ENCODE measurements at regions not wholly inside any gene's neighbourhood (a gene's known extent, or its start where the extent isn't known, plus 50 kb on each side); places are given as distances from the start of the nearest gene placed in this dataset.
"Not testable (repeated sequence)": the region's sequence is repeated elsewhere in the genome, so short reads cannot be mapped to it uniquely, and the experiment has no call there.

- no peak for DNase-seq
Measured at GRCh38 chr1:29427614-29428279, 191.4 kb downstream of the PTPRU start.

DNA sequence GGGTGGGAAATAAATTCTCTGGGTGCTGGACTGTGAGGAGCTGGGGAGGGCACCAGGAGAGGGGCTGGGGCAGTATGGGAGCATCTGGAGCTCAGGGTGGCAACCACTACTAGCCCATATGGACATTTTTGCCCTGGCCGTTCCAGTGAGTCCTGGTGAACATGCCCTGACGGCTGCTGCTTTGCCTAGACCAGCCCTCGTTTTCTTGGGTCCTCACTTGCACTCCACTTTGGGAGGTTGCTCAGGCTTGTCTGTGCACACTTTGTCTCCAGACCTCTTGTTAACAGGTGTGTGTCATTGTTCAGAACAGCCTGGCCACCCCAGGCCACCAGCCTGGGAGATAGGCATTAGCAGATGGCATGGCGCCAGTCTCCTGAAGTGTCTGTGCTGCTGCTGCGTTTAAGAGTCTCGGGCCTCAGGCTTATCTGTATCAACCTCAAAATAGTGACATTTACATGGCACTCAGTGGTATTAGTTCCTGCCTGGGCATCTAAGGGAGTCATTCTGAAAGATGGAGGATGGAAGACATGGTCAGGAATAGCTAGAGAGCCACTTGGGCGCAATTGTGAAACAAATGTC, 190.5 kb downstream of the PTPRU start:
- no peak for DNase-seq

DNA sequence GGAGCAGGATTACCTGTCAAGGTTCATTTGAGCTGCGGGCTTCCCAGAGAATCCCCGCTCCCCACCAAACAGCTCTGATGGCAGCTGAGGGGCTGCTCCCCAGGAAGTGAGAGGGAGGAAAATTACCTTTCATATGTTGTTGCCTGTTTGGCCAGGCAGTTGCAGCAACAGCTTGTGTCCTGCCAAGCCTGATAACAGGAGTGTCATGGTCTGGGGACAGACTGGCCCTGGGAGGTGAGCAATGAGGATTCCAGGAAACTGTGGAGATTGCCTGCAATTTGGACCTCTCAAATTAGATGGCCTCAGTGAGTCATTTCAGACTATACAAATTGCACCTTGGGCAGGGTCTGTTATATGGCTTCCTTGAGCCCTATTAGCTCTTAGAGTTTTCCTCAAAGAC, 189.3 kb downstream of the PTPRU start:
- DNase-seq: no peak

DNA sequence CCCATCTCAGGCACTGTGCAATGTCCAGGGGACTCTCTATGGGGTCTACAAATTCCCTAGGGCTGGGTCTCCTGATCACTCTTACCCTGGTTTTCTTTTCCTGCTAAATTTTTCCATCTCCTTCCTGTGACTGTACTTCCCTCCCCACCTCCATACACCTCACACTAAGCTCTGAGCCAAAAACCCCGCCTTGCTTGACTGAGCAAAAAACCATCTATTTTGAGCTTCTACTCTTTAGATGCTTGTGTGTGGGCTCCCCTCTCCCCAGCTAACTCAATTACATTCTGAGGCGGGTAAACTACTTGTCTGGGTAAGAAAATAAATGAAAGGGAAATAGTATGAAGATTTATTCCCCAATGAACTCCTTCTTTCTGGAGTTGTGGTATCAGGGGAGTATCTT, 187.9 kb downstream of the PTPRU start:
- no peak for DNase-seq

- DNase-seq: no peak
Measured at GRCh38 chr1:29420202-29420601, 183.9 kb downstream of the PTPRU start.

- DNase-seq: no peak
Measured at GRCh38 chr1:29417971-29418370, 181.6 kb downstream of the PTPRU start.

DNA sequence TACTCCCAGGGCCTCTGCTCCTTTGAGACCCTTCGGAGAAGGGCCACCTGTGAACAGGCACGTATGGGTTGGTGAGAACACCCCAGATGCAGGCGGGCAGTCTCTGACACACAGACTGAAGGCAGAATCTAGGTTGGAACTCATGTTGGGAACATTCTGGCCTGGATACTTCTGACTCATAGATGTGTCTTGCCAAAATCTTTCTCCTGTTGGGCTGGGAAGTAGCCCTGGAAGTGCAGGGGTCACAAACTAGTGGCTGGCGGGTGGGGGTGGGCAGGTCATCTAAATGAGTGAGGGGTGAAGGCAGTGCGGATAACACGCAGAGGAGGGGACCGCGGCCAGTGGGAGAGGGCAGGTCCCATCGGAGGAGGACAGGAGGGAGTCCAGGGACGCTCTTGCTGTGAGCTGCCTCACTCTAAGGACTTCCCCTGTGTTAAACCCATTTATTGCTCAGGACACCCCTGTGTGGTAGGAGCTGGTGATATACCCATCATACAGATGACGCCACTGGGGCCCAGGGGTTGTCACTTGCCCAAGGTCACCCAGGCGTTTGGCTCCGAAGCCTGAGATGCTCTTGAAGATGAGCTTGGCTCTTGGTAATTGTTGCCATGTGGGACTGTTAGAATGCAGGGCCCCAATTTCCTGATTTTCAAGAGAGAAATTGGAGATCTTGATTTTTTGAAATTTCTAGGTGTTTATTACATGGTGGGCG, 181.0 kb downstream of the PTPRU start:
- DNase-seq: no peak

DNA sequence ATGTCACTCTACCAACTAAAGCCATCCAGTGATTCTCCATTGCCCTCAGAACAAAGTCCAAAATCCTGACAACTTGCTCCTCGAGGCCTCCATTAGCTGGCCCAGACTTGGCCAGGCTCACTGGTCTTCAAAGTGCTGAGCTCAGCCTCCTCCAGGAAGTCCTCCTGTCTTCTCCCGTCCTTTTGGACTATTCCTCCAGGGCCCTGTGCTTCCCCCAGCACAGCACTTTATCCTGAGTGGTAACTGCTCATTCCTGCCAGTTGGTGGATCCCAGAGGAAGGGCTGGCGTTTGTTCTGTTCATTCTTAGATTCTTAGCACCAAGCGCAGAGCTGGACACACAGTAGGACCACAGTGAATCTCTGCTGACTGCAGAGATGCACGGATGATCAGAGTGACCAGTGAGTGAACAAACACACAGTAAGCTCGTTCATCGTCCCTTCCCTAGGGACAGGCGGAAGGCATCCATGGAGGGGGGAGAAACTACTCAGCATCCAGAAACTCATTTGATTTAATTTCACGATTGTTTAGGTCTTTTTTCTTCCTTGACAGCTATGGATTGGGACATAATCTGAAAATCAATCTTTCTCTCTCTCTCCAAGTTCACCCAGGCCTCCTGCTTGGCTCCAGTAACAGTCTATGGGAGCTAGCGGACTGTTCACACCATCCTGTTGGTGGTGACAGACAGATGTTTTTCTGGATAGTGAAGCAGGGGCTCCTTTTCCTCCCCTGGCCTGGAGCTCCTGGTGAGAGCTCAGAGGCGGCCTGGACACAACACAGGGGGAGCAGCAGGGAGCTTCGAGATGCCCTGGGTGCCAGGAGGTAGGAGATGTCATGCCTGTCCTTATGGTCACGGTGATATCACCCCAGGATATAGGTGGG, 180.2 kb downstream of the PTPRU start:
- no peak for DNase-seq

- DNase-seq: no peak
Measured at GRCh38 chr1:29415861-29416260, 179.5 kb downstream of the PTPRU start.

GRCh38 chr1:29415156-29415830, 179.0 kb downstream of the PTPRU start:
- DNase-seq: no peak

DNA sequence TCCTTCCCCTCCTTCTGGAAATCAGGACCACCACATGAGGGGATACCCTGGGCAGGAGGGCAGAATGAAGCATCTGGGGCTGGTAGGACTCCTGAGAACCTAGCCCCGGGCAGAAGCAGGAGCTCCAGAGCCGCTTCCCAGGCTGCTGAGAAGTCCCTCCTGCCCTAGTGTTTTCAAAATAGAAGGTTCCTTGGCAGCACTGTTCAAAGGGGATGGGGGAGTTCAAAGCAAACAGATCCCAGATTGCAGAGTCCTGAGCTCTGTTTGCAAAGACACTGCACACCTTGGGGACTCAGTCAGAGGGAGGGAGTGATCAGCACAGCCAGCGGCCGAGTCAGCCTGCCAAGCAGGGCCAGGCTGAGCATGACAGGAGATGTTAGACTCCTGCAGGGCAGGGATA, 177.8 kb downstream of the PTPRU start:
- DNase-seq: no peak

DNA sequence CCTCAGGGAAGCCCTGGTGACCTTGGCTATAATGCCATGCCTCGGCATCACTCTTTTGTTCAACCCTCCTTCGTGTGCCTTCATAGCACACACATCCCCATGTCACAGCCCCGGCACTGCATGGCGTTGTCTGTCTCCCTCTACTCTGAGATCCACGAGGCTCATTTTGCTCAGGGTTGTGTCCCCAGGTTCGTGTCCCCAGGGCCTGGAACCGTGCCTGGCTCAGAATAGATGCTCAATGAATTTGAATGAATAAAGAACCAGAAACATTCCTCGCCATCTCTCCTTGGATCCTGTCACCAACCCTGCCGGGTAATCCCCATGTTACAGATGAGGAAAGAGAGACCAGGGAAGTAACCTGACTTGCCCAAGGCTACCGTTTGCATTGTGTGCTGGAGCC, 177.3 kb downstream of the PTPRU start:
- DNase-seq: no peak

GRCh38 chr1:29412591-29412990, 176.3 kb downstream of the PTPRU start:
- no peak for DNase-seq

DNA sequence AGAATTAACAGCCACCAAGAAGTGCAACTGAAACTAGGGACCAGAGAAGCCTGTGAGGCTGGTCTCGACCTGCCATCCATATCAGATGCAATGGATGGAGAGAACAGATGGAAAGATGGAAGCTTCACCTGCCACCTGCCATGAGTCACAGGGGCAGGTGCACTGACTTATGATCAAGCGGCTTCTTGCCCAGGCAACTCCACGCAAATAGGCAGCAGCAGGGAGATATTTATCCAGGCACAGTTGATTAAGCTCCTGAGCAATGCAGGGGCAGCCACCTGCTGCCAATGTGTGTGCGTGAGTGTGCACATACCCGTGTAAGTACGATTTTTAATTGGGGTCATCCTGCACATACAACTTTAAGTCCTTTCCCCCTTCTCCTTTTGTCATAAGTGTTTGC, 174.2 kb downstream of the PTPRU start:
- no peak for DNase-seq

- DNase-seq: no peak
Measured at GRCh38 chr1:29409616-29410015, 173.3 kb downstream of the PTPRU start.

- DNase-seq: no peak
Measured at GRCh38 chr1:29408831-29409605, 172.7 kb downstream of the PTPRU start.

- no peak for DNase-seq
Measured at GRCh38 chr1:29406814-29407213, 170.5 kb downstream of the PTPRU start.

- not testable (repeated sequence) for DNase-seq
Measured at GRCh38 chr1:29400203-29400602, 163.9 kb downstream of the PTPRU start.

GRCh38 chr1:29399465-29399864, 163.1 kb downstream of the PTPRU start:
- DNase-seq: no peak

DNA sequence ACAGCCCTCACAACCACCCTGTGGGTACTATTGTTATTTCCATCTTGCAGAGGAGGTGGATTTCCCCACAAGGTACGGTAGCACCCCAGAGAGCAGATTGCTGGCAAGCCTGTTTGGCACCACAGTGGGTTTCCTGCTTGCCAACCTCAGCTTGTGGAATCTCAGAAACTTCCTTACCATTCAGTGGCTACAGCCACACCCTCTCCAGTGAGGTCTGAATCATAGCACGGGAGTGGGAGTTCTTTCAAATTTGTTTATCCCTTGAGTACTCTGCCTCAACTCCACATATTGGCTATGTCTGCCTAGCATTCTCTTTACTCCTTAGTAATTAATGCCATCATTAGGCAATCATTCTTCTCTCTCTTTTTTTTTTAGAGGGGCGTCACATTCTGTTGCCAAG, 162.1 kb downstream of the PTPRU start:
- no peak for DNase-seq

- DNase-seq: no peak
Measured at GRCh38 chr1:29397981-29398380, 161.7 kb downstream of the PTPRU start.

- DNase-seq: no peak
Measured at GRCh38 chr1:29397256-29397590, 160.9 kb downstream of the PTPRU start.
